Esophagus squamous epithelium (tissue), 4 donors: ENCODE measurements at regions not wholly inside any gene's neighbourhood (a gene's known extent, or its start where the extent isn't known, plus 50 kb on each side); places are given as distances from the start of the nearest gene placed in this dataset.

Experiments
- POLR2A ChIP-seq, 4 donors: fragments of 450-650 bp; IDR thresholded peaks; one replicate each; pipeline ENCODE4 v1.6.1; 2017; ENCODE audit warnings: antibody characterized with exemption in 4 of 4, mild to moderate bottlenecking in 4 of 4, moderate library complexity in 3 of 4
- TF ChIP-seq, protein P1 (sequence below), 6 experiments: fragments of 450-650 bp in 4 of 6; fragments of 200-600 bp in 2 of 6; sonication (generic) in 2 of 6; IDR thresholded peaks; one replicate each; pipeline ENCODE4 v1.5.1; 2016 to 2019; ENCODE audit warnings: antibody characterized with exemption in 6 of 6, mild to moderate bottlenecking in 4 of 6, moderate library complexity in 4 of 6

DNA sequence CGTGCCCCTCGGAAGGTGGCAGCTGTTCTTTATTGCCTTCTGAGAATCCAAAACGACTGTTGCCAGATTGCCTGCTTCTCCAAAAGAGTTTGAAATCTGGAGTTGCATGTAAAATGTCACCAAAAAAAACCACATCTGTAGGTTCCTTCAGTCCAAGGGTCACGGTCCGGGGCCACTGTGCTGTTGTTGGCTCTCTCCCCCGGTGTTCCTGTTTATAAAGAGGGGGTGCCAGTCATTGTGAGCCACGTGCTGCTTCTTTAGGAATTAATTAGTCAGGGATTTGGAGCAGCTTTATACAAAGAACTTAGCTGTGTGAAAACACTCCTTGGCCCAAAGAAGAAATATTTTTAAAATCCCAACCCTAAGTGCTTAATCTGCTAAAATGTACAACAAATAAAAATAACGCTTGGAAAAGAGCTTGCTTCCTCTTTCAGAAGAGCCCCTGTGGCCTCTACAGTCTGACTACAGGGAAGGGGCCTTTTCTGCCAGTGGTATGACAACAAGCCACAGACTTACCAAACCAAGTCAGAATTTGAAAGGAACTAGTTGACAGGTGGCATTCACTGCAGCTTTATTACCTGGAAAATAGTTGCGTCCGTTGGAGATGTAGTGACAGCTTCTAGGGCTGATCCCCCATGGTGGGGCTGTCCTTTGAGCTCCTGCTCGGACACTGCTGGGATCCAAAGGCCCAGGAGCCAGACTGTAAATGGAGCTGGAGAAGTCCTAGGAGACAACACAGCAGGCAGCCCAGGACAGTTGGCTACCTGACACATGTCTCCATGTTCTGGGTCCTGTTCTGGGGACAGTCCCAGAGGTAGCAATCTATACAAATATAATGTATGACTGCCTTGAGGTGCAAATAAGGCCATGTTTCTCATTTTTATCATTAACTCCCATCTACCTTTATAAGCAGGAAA is 84.5 kb upstream of the SLC1A4 start:
- TF ChIP-seq POLR2A (IDR thresholded peaks at IDR 0.05): no peak
- TF ChIP-seq, protein P1, sequence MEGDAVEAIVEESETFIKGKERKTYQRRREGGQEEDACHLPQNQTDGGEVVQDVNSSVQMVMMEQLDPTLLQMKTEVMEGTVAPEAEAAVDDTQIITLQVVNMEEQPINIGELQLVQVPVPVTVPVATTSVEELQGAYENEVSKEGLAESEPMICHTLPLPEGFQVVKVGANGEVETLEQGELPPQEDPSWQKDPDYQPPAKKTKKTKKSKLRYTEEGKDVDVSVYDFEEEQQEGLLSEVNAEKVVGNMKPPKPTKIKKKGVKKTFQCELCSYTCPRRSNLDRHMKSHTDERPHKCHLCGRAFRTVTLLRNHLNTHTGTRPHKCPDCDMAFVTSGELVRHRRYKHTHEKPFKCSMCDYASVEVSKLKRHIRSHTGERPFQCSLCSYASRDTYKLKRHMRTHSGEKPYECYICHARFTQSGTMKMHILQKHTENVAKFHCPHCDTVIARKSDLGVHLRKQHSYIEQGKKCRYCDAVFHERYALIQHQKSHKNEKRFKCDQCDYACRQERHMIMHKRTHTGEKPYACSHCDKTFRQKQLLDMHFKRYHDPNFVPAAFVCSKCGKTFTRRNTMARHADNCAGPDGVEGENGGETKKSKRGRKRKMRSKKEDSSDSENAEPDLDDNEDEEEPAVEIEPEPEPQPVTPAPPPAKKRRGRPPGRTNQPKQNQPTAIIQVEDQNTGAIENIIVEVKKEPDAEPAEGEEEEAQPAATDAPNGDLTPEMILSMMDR (IDR thresholded peaks at IDR 0.05): no peak
